HEK293 (cell line): ENCODE measurements at regions not wholly inside any gene's neighbourhood (a gene's known extent, or its start where the extent isn't known, plus 50 kb on each side); places are given as distances from the start of the nearest gene placed in this dataset.

Experiments
- KLF8 ChIP-seq: fragments of 450-650 bp; formaldehyde crosslinking; IDR thresholded peaks from 2 replicates; pipeline ENCODE4 v1.5.1; 2016; ENCODE audit warnings: missing biosample characterization, missing genetic modification characterization
- ZNF214 ChIP-seq: fragments of 450-650 bp; formaldehyde crosslinking; IDR thresholded peaks from 2 replicates; pipeline ENCODE4 v1.5.1; 2017; ENCODE audit warnings: missing biosample characterization, mild to moderate bottlenecking, missing genetic modification characterization, borderline replicate concordance
- ZNF394 ChIP-seq: fragments of 450-650 bp; formaldehyde crosslinking; IDR thresholded peaks from 2 replicates; pipeline ENCODE4 v1.5.1; 2016; ENCODE audit warnings: missing biosample characterization, missing genetic modification characterization, mild to moderate bottlenecking, moderate library complexity, borderline replicate concordance
- ZNF600 ChIP-seq: fragments of 450-650 bp; formaldehyde crosslinking; IDR thresholded peaks from 2 replicates; pipeline ENCODE4 v1.5.1; 2016; ENCODE audit warnings: missing biosample characterization, missing genetic modification characterization
- TF ChIP-seq, protein P1 (sequence below): fragments of 450-650 bp; formaldehyde crosslinking; IDR thresholded peaks from 2 replicates; pipeline ENCODE4 v1.5.1; 2016; ENCODE audit warnings: missing biosample characterization, missing genetic modification characterization

DNA sequence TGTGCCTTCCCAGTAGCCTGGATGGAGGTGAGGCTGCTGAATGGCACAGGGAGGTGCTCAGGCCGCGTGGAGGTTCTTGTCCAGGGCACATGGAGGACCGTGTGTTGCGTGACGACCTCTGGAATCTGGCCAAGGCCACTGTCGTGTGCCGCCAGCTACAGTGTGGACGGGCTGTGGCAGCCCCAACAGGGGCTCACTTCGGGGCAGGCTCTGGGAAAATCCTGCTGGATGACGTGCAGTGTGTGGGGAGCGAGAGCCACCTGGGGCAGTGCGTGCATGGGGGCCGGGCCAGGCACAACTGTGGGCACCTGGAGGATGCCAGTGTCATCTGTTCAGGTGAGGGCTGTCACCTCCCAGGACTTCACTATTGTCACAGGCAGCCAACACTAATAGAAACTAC, 50.2 kb upstream of the C10orf120 start (continued):
- TF ChIP-seq ZNF394 (tag by site-specific recombination) (no peak), ZNF600 (tag by site-specific recombination) (no peak), ZNF214 (no peak), KLF8 (tag by site-specific recombination) (no peak)
- TF ChIP-seq, protein P1, sequence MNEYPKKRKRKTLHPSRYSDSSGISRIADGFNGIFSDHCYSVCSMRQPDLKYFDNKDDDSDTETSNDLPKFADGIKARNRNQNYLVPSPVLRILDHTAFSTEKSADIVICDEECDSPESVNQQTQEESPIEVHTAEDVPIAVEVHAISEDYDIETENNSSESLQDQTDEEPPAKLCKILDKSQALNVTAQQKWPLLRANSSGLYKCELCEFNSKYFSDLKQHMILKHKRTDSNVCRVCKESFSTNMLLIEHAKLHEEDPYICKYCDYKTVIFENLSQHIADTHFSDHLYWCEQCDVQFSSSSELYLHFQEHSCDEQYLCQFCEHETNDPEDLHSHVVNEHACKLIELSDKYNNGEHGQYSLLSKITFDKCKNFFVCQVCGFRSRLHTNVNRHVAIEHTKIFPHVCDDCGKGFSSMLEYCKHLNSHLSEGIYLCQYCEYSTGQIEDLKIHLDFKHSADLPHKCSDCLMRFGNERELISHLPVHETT (tag by site-specific recombination): no peak
- TF ChIP-seq, all 188 proteins: peak for 0
